Upper lobe of left lung (tissue), 6 donors: ENCODE measurements at regions not wholly inside any gene's neighbourhood (a gene's known extent, or its start where the extent isn't known, plus 50 kb on each side); places are given as distances from the start of the nearest gene placed in this dataset.

Source experiments
- ATAC-seq, 2 donors: fragments of 200-7000 bp; cut with Tn5 transposase; one replicate each; pipeline ENCODE4 v1.9.1; 2022; ENCODE audit warnings: mild to moderate bottlenecking in 2 of 2, moderate library complexity in 2 of 2; ENCODE audit not compliant: low FRiP score in 2 of 2
- DNase-seq, 2 donors: peaks; one replicate each; pipeline ENCODE4 v3.0.0-alpha.2; 2019 to 2020
- H3K27ac ChIP-seq, 4 donors: fragments of 200-600 bp; sonication (generic); one replicate each; pipeline ENCODE4 v1.5.1; 2016 to 2019
- H3K27me3 ChIP-seq, 4 donors: fragments of 200-600 bp; sonication (generic); one replicate each; pipeline ENCODE4 v1.5.1; 2017 to 2019
- H3K36me3 ChIP-seq, 4 donors: fragments of 200-600 bp; sonication (generic); one replicate each; pipeline ENCODE4 v1.5.1; 2016 to 2019
- H3K4me1 ChIP-seq, 4 donors: fragments of 200-600 bp; sonication (generic); one replicate each; pipeline ENCODE4 v1.5.1; 2018 to 2019
- H3K4me3 ChIP-seq, 4 donors: fragments of 200-600 bp; sonication (generic); one replicate each; pipeline ENCODE4 v1.5.1; 2017 to 2019; ENCODE audit warnings: mild to moderate bottlenecking in 2 of 4, moderate library complexity in 1 of 4
- H3K9me3 ChIP-seq, 4 donors: fragments of 200-600 bp; sonication (generic); one replicate each; pipeline ENCODE4 v1.5.1; 2018 to 2019
- EP300 ChIP-seq, 4 donors: sonication (generic); formaldehyde crosslinking; IDR thresholded peaks; one replicate each; pipeline ENCODE4 v1.5.1; 2017; ENCODE audit warnings: antibody characterized with exemption in 4 of 4, control low read depth in 2 of 4
- POLR2A ChIP-seq, 4 donors: fragments of 450-650 bp; IDR thresholded peaks; one replicate each; pipeline ENCODE4 v1.5.1; 2016 to 2017; ENCODE audit warnings: antibody characterized with exemption in 4 of 4, mild to moderate bottlenecking in 2 of 4
- POLR2AphosphoS5 ChIP-seq, 2 donors: sonication (generic); formaldehyde crosslinking; IDR thresholded peaks; one replicate each; pipeline ENCODE4 v1.5.1; 2017; ENCODE audit warnings: antibody characterized with exemption in 2 of 2
- WGBS, 2 donors: methylation state at CpG; one replicate each; pipeline ENCODE4 v1.1.5; 2017 to 2018; 5-methylcytosine and 5-hydroxymethylcytosine counted together
- TF ChIP-seq, protein P1 (sequence below), 6 experiments: fragments of 450-650 bp in 4 of 6; fragments of 200-600 bp in 2 of 6; sonication (generic) in 2 of 6; IDR thresholded peaks; one replicate each; pipeline ENCODE4 v1.5.1; 2016 to 2019; ENCODE audit warnings: antibody characterized with exemption in 6 of 6
- donor health status: DM: no; HTN: no; CAD: no; lungs with moderate emphysema.
- donor health status: DM: no; HTN: yes; CAD: no; lungs with severe emphysema.

DNA sequence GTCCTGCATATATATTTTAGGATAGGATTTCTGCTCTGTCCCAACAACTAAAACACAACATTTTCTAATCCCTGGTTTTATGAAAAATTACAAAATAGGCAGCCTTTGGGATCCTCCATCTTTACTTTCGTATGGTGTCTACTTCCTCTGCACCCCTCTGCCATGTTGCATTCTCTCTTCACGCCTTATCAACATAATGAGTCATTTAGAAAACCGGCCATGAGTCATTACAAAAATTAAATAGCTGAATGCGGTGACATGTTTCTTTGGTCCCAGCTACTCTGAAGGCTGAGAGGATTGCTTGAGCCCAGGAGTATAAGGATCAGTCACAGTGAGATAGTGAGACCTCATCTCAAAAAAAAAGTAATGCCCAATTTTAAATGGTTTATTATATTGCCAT lies 148.1 kb upstream of the CELF2 start:
- H3K36me3 ChIP-seq: no peaks in the 10 kb centered on the region

DNA sequence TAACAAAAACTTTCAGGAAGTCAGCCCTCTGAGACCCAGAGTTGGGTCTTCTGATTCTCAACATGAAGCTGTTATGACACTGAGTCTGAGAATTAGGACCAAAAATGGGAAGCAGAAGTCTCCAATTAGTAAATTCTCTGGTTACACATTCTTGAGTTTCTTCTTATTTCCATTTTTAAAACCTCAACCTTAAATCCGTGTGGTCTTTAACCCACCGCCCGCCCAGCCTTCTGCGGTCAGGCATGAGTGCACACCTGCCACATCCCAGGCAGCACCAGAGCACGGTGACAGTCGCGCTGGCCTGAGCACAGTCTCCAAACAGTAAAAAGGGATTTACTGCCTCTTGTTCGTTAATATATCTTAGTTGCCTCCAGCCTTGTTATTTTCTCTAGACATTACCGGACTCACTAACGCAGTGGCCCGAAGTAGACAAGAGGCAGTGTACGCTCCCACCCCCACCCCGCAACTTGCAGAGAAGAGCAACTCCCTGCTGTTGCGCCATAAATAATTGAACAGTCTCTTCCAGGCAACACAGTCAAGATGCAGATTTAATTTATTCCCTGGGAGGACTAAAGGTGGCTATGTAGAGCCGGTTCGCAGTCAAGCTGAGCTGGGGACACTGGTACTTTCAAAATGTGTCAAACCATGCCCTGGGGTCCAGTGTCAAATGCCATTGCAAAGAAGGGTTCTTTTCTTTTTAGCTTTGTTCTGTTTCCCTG lies 147.0 kb upstream of the CELF2 start:
- Histone ChIP-seq H3K27ac (peak overlapping the region in 2 of 4 donors; percentile 46 to 76), H3K4me1 (peaks cover 0 to 8% (median 6%) of the 10 kb centered on the region in 4 donors), H3K27me3 (no peaks in the 10 kb centered on the region), H3K36me3 (no peaks in the 10 kb centered on the region), H3K9me3 (no peaks in the 10 kb centered on the region), H3K4me3 (no peak overlapping the region)
- whole genome bisulfite sequencing, 2 donors: 83 to 86% methylated on average over 16 of the region's 16 CpGs
- TF ChIP-seq POLR2AphosphoS5 (IDR thresholded peaks at IDR 0.05) (no peak), EP300 (IDR thresholded peaks at IDR 0.05) (no peak), POLR2A (IDR thresholded peaks at IDR 0.05) (no peak)
- TF ChIP-seq, protein P1, sequence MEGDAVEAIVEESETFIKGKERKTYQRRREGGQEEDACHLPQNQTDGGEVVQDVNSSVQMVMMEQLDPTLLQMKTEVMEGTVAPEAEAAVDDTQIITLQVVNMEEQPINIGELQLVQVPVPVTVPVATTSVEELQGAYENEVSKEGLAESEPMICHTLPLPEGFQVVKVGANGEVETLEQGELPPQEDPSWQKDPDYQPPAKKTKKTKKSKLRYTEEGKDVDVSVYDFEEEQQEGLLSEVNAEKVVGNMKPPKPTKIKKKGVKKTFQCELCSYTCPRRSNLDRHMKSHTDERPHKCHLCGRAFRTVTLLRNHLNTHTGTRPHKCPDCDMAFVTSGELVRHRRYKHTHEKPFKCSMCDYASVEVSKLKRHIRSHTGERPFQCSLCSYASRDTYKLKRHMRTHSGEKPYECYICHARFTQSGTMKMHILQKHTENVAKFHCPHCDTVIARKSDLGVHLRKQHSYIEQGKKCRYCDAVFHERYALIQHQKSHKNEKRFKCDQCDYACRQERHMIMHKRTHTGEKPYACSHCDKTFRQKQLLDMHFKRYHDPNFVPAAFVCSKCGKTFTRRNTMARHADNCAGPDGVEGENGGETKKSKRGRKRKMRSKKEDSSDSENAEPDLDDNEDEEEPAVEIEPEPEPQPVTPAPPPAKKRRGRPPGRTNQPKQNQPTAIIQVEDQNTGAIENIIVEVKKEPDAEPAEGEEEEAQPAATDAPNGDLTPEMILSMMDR (IDR thresholded peaks at IDR 0.05): no peak
- DNase-seq (peak in 1 of 2 donors; percentile 35), ATAC-seq (no peak)

More for the DNA sequence above, 148.1 kb upstream of the CELF2 start:
- H3K4me3 ChIP-seq: no peak overlapping the region
- no peak overlapping the region for H3K27ac ChIP-seq
- no peaks in the 10 kb centered on the region for H3K27me3 ChIP-seq
- WGBS, 2 donors: 77 to 86% methylated on average over 4 of the region's 4 CpGs
- peaks cover 0 to 8% (median 6%) of the 10 kb centered on the region in 4 donors for H3K4me1 ChIP-seq
- DNase-seq (no peak), ATAC-seq (no peak)
- TF ChIP-seq, protein P1 (IDR thresholded peaks at IDR 0.05): no peak
- TF ChIP-seq POLR2AphosphoS5 (IDR thresholded peaks at IDR 0.05) (no peak), POLR2A (IDR thresholded peaks at IDR 0.05) (no peak), EP300 (IDR thresholded peaks at IDR 0.05) (no peak)
- H3K9me3 ChIP-seq: no peaks in the 10 kb centered on the region

DNA sequence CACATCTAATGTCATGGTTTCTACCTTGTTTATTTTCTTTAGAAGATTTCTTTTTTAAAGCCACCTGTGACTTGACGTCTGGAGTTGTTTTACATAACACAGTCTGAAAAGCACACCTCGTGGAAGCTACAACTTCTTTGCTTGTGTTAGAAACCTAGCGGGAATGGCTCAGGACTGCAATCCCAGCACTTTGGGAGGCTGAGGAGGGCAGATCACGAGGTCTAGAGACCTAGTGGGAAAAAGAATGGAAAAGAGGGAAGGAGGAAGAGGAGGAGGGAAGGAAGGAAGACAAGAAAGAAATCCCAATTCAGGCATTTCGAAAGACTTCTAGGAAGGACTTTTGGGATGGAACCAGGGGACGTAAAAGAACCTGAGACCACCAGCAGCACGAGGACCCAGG lies 146.3 kb upstream of the CELF2 start:
- WGBS, 2 donors: 78 to 86% methylated on average over 7 of the region's 7 CpGs
- no peak for DNase-seq
- no peak for ATAC-seq
- Histone ChIP-seq H3K4me1 (peaks cover 0 to 8% (median 6%) of the 10 kb centered on the region in 4 donors), H3K4me3 (no peak overlapping the region), H3K27ac (peak overlapping the region in 3 of 4 donors; percentile 10 to 76 (median 46)), H3K36me3 (no peaks in the 10 kb centered on the region), H3K9me3 (no peaks in the 10 kb centered on the region), H3K27me3 (no peaks in the 10 kb centered on the region)
- TF ChIP-seq POLR2A (IDR thresholded peaks at IDR 0.05) (no peak), EP300 (IDR thresholded peaks at IDR 0.05) (no peak), POLR2AphosphoS5 (IDR thresholded peaks at IDR 0.05) (no peak)
- TF ChIP-seq, protein P1 (IDR thresholded peaks at IDR 0.05): no peak

DNA sequence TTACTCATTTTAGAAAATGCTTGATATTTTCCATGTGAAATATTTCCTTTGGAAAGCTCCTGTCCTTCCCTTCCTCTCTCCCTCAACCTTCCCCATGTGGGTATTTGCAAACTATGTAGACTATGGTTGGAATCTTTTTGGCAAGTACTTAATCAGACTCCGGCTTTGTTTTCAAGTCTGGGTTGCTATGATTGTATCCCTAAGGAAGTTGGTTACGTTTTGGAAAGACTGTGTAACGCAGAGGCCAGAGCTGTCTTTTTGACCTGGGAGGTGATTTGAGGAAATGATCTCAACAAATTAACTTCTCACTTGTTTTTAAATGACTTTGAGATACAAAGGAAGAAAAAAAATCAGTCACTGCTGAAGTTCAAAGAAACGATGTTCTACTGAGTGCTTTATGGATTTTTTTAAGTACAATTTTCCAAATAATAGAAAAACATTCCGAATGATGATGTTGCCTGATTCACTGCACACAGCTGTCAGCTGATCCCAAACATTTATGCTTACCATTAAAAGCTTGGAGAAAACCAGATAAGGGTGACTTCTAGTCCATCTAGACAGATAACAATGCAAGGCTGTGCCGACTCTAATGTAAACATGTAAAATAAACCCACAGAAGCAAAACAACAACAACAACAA lies 145.5 kb upstream of the CELF2 start:
- peak overlapping the region in 2 of 4 donors; percentile 49 to 68 for H3K27ac ChIP-seq
- 20 to 33% methylated on average over 6 of the region's 6 CpGs for WGBS, 2 donors

More for the DNA sequence above, 145.5 kb upstream of the CELF2 start:
- H3K4me1 ChIP-seq: peaks cover 0 to 8% (median 6%) of the 10 kb centered on the region in 4 donors
- no peaks in the 10 kb centered on the region for H3K27me3 ChIP-seq
- ATAC-seq: peak; percentile 87 to 96
- TF ChIP-seq, protein P1 (IDR thresholded peaks at IDR 0.05): no peak
- TF ChIP-seq POLR2AphosphoS5 (IDR thresholded peaks at IDR 0.05): no peak
- TF ChIP-seq POLR2A (IDR thresholded peaks at IDR 0.05): no peak
- peak in 2 of 4 donors; percentile 7 to 38 for TF ChIP-seq EP300 (IDR thresholded peaks at IDR 0.05)
- H3K9me3 ChIP-seq: no peaks in the 10 kb centered on the region
- DNase-seq: no peak
- H3K36me3 ChIP-seq: no peaks in the 10 kb centered on the region
- no peak overlapping the region for H3K4me3 ChIP-seq
